GM12878 (cell line): ENCODE measurements at regions not wholly inside any gene's neighbourhood (a gene's known extent, or its start where the extent isn't known, plus 50 kb on each side); places are given as distances from the start of the nearest gene placed in this dataset.

ENCODE experiments used
- ATAC-seq: fragments of 200-7000 bp; cut with Tn5 transposase; 3 replicates; pipeline ENCODE4 v1.9.1; 2020; ENCODE audit warnings: mild to moderate bottlenecking, moderate library complexity
- BruUV-seq: library from RNA; stranded (reverse); fragments of 400-500 nt; replicated peaks from 2 replicates; lab custom pipeline; 2021; lab: Mats Ljungman, UMichigan
- CTCF ChIA-PET: fragments of 300-600 bp; sonication (Branson Sonifier 250); formaldehyde crosslinking; extraction: SDS; loops from one replicate; lab custom pipeline; 2021; ENCODE audit warnings: inconsistent platforms; lab: Yijun Ruan, JAX
- POLR2A ChIA-PET: fragments of 350-600 bp; formaldehyde crosslinking; extraction: SDS; loops from one replicate; lab custom pipeline; 2021; ENCODE audit warnings: inconsistent platforms; lab: Charles Lee
- RAD21 ChIA-PET: fragments of 300-600 bp; sonication (Branson Sonifier 250); formaldehyde crosslinking; loops from one replicate; lab custom pipeline; 2023; ENCODE audit warnings: antibody characterized with exemption; ENCODE audit not compliant: unreplicated experiment; lab: Charles Lee
- SMC1A ChIA-PET: fragments of 300-600 bp; sonication (Branson Sonifier 250); formaldehyde crosslinking; loops from one replicate; lab custom pipeline; 2023; ENCODE audit not compliant: unreplicated experiment, uncharacterized antibody; lab: Charles Lee
- DNase-seq: peaks from one replicate; pipeline ENCODE4 v3.0.0-alpha.2; 2011; ENCODE audit warnings: low read depth, low spot score
- FAIRE-seq: peaks from 3 replicates; lab custom pipeline; 2011; peaks lifted over from hg19 to GRCh38; lab: Jason Lieb, UNC
- H2AFZ ChIP-seq: 2 replicates; pipeline ENCODE4 v1.6.0; 2011; ENCODE audit warnings: low read depth, low read length, control low read depth; ENCODE audit not compliant: control insufficient read depth
- H3K27ac ChIP-seq: 2 replicates; pipeline ENCODE4 v1.5.1; 2011; ENCODE audit warnings: control low read depth; ENCODE audit not compliant: control insufficient read depth, insufficient read depth
- H3K27me3 ChIP-seq, 2 experiments: replicated peaks in 1 of 2; 2 replicates each; pipeline versions ENCODE4 v1.6.0 to v1.6.1; 2011; ENCODE audit warnings: low read length in 1 of 2; ENCODE audit not compliant: control insufficient read depth in 2 of 2, insufficient read depth in 2 of 2
- H3K36me3 ChIP-seq, 2 experiments: 2 replicates each; pipeline ENCODE4 v1.5.1; 2011; ENCODE audit warnings: low read length in 1 of 2; ENCODE audit not compliant: control insufficient read depth in 2 of 2, insufficient read depth in 2 of 2
- H3K4me1 ChIP-seq: 2 replicates; pipeline ENCODE4 v1.6.1; 2011; ENCODE audit warnings: mild to moderate bottlenecking, low read length, moderate library complexity, mixed read lengths; ENCODE audit not compliant: control insufficient read depth, insufficient read depth
- H3K4me2 ChIP-seq: 2 replicates; pipeline ENCODE4 v1.6.0; 2011; ENCODE audit warnings: control low read depth; ENCODE audit not compliant: control insufficient read depth, insufficient read depth
- H3K4me3 ChIP-seq: fragments of 200-600 bp; sonication (generic); 2 replicates; pipeline ENCODE4 v1.5.1; 2016
- H3K79me2 ChIP-seq: 2 replicates; pipeline ENCODE4 v1.6.0; 2011; ENCODE audit warnings: low read length; ENCODE audit not compliant: control insufficient read depth, insufficient read depth
- H3K9ac ChIP-seq: 2 replicates; pipeline ENCODE4 v1.8.0; 2011; ENCODE audit warnings: low read length, control low read depth, mixed read lengths; ENCODE audit not compliant: control insufficient read depth, insufficient read depth
- H3K9me3 ChIP-seq: replicated peaks from 3 replicates; pipeline ENCODE4 v1.5.1; 2011; ENCODE audit warnings: mild to moderate bottlenecking, low read length; ENCODE audit not compliant: control insufficient read depth, insufficient read depth
- H4K20me1 ChIP-seq: 2 replicates; pipeline ENCODE4 v1.6.0; 2011; ENCODE audit not compliant: control insufficient read depth, insufficient read depth
- BACH1 ChIP-seq: fragments of 450-650 bp; IDR thresholded peaks from 2 replicates; pipeline ENCODE4 v1.6.1; 2017; ENCODE audit warnings: mild to moderate bottlenecking, borderline replicate concordance
- CHD1 ChIP-seq: IDR thresholded peaks from 2 replicates; pipeline ENCODE4 v1.6.1; 2012; ENCODE audit warnings: low read depth, low read length, improper control_type of control experiment
- EED ChIP-seq: sonication (generic); IDR thresholded peaks from 2 replicates; pipeline ENCODE4 v1.6.1; 2016; ENCODE audit warnings: antibody characterized with exemption, low read depth
- ESRRA ChIP-seq: IDR thresholded peaks from 2 replicates; pipeline ENCODE4 v1.6.1; 2012; ENCODE audit warnings: mild to moderate bottlenecking, low read length, improper control_type of control experiment
- ETV6 ChIP-seq, 2 experiments: fragments of 450-650 bp in 1 of 2; IDR thresholded peaks in 1 of 2; conservative IDR thresholded peaks in 1 of 2; 2 replicates each; pipeline ENCODE4 v1.6.1; 2014; ENCODE audit warnings: antibody characterized with exemption in 1 of 2, borderline replicate concordance in 1 of 2, low read depth in 1 of 2, mild to moderate bottlenecking in 1 of 2, moderate library complexity in 1 of 2
- IKZF2 ChIP-seq, 2 experiments: fragments of 450-650 bp; IDR thresholded peaks; 2 replicates each; pipeline ENCODE4 v1.6.1; 2017; ENCODE audit warnings: mild to moderate bottlenecking in 2 of 2, moderate library complexity in 2 of 2
- JUND ChIP-seq: IDR thresholded peaks from 2 replicates; pipeline ENCODE4 v1.6.1; 2012; ENCODE audit warnings: low read depth, mild to moderate bottlenecking, low read length, improper control_type of control experiment, moderate library complexity
- KLF5 ChIP-seq: fragments of 450-650 bp; IDR thresholded peaks from 2 replicates; pipeline ENCODE4 v1.6.1; 2014; ENCODE audit warnings: mild to moderate bottlenecking; ENCODE audit not compliant: partially characterized antibody
- MTA3 ChIP-seq: IDR thresholded peaks from 2 replicates; pipeline ENCODE4 v1.6.1; 2012; ENCODE audit warnings: low read length, inconsistent platforms, borderline replicate concordance
- NR2F1 ChIP-seq: fragments of 450-650 bp; conservative IDR thresholded peaks from 2 replicates; pipeline ENCODE4 v1.6.1; 2017; ENCODE audit warnings: mild to moderate bottlenecking
- PML ChIP-seq: IDR thresholded peaks from 2 replicates; pipeline ENCODE4 v1.6.1; 2012; ENCODE audit warnings: low read length, inconsistent platforms
- RFX5 ChIP-seq: IDR thresholded peaks from 2 replicates; pipeline ENCODE4 v1.6.1; 2011; ENCODE audit warnings: low read depth, low read length, improper control_type of control experiment
- SMAD1 ChIP-seq: fragments of 450-650 bp; IDR thresholded peaks from 2 replicates; pipeline ENCODE4 v1.6.1; 2018; ENCODE audit warnings: mild to moderate bottlenecking, low read depth; ENCODE audit not compliant: partially characterized antibody
- STAT3 ChIP-seq: IDR thresholded peaks from 2 replicates; pipeline ENCODE4 v1.6.1; 2011; ENCODE audit warnings: low read depth, low read length, improper control_type of control experiment
- TCF3 ChIP-seq: IDR thresholded peaks from 2 replicates; pipeline ENCODE4 v1.6.1; 2012; ENCODE audit warnings: low read depth, mild to moderate bottlenecking, low read length, borderline replicate concordance; ENCODE audit not compliant: insufficient read depth
- ZZZ3 ChIP-seq: IDR thresholded peaks from 2 replicates; pipeline ENCODE4 v1.6.1; 2011; ENCODE audit warnings: low read depth; ENCODE audit not compliant: control insufficient read depth, insufficient read length
- WGBS: methylation state at CpG from one replicate; pipeline ENCODE4 v1.1.6; 2016; ENCODE audit warnings: low lambda C conversion rate; ENCODE audit not compliant: insufficient replicate concordance, insufficient coverage; ENCODE audit errors: missing lambda C conversion rate; 5-methylcytosine and 5-hydroxymethylcytosine counted together
- in situ Hi-C: fragments of 300-500 bp; cut with MboI; formaldehyde crosslinking; loops from 9 replicates; pipeline ENCODE4 v1.14.3; 2018; ENCODE audit warnings: mixed read lengths
- intact Hi-C: fragments of 100-400 bp; cut with micrococcal nuclease; formaldehyde crosslinking; loops from one replicate; pipeline ENCODE4 v1.14.2; 2022; ENCODE audit not compliant: unreplicated experiment
- TF ChIP-seq, protein P1 (sequence below): fragments of 150-350 bp; IDR thresholded peaks from 2 replicates; pipeline ENCODE4 v1.6.1; 2014; ENCODE audit warnings: mild to moderate bottlenecking, low read depth, low read length
- TF ChIP-seq, protein P2 (sequence below): IDR thresholded peaks from 2 replicates; pipeline ENCODE4 v1.6.1; 2011; ENCODE audit warnings: mild to moderate bottlenecking, low read depth, low read length, moderate library complexity; ENCODE audit not compliant: insufficient replicate concordance
- TF ChIP-seq, protein P3 (sequence below): IDR thresholded peaks from 2 replicates; pipeline ENCODE4 v1.6.1; 2012; ENCODE audit warnings: improper control_type of control experiment, low read depth, low read length; ENCODE audit not compliant: insufficient replicate concordance

DNA sequence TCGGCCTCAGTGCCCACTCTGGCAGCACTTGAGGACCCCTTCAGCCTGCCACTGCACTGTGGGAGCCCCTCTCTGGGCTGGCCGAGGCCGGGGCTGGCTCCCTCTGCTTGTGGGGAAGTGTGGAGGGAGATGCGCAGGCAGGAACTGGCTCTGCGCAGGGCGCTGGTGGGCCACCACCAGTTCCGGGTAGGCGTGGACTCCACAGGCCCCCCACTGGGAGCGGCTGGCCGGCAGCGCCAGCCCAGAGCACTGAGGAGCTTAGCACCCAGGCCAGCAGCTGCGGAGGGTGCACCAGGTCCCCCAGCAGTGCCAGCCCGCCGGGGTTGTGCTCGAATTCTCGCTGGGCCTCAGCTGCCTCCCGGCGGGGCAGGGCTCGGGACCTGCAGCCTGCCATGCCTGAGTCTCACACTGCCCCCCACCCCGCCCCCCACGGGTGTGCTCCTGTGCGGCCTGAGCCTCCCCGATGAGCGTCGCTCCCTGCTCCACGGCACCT, 216.9 kb upstream of the TACR3 start:
- SMC1A ChIA-PET: no interaction called here
- H3K27ac ChIP-seq: no peak overlapping the region
- FAIRE-seq (no peak), DNase-seq (no peak), ATAC-seq (no peak)
- in situ Hi-C loops (loop anchor here (10.0 kb wide), 1 partner anchor 732 kb away; no protein-coding TSS in a partner anchor), intact Hi-C loops (loop anchor here (10.0 kb wide), 1 partner anchor 732 kb away; no protein-coding TSS in a partner anchor)
- TF ChIP-seq TCF3 (no peak), MTA3 (no peak), BACH1 (no peak), NR2F1 (no peak), ETV6 (conservative IDR thresholded peaks at IDR 0.05 in 1 of 2, IDR thresholded peaks at IDR 0.05 in 1 of 2; ENCODE audit: borderline replicate concordance in 1 of 2, low read depth in 1 of 2) (no peak), CHD1 (no peak), ESRRA (no peak), IKZF2 (IDR thresholded peaks at IDR 0.05) (no peak), RFX5 (no peak), SMAD1 (no peak), JUND (no peak), ZZZ3 (no peak), PML (no peak), KLF5 (no peak), EED (no peak), STAT3 (no peak)
- TF ChIP-seq, protein P1, sequence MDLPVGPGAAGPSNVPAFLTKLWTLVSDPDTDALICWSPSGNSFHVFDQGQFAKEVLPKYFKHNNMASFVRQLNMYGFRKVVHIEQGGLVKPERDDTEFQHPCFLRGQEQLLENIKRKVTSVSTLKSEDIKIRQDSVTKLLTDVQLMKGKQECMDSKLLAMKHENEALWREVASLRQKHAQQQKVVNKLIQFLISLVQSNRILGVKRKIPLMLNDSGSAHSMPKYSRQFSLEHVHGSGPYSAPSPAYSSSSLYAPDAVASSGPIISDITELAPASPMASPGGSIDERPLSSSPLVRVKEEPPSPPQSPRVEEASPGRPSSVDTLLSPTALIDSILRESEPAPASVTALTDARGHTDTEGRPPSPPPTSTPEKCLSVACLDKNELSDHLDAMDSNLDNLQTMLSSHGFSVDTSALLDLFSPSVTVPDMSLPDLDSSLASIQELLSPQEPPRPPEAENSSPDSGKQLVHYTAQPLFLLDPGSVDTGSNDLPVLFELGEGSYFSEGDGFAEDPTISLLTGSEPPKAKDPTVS: no peak
- TF ChIP-seq, protein P2, sequence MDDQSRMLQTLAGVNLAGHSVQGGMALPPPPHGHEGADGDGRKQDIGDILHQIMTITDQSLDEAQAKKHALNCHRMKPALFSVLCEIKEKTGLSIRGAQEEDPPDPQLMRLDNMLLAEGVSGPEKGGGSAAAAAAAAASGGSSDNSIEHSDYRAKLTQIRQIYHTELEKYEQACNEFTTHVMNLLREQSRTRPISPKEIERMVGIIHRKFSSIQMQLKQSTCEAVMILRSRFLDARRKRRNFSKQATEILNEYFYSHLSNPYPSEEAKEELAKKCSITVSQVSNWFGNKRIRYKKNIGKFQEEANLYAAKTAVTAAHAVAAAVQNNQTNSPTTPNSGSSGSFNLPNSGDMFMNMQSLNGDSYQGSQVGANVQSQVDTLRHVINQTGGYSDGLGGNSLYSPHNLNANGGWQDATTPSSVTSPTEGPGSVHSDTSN: no peak
- TF ChIP-seq, protein P3, sequence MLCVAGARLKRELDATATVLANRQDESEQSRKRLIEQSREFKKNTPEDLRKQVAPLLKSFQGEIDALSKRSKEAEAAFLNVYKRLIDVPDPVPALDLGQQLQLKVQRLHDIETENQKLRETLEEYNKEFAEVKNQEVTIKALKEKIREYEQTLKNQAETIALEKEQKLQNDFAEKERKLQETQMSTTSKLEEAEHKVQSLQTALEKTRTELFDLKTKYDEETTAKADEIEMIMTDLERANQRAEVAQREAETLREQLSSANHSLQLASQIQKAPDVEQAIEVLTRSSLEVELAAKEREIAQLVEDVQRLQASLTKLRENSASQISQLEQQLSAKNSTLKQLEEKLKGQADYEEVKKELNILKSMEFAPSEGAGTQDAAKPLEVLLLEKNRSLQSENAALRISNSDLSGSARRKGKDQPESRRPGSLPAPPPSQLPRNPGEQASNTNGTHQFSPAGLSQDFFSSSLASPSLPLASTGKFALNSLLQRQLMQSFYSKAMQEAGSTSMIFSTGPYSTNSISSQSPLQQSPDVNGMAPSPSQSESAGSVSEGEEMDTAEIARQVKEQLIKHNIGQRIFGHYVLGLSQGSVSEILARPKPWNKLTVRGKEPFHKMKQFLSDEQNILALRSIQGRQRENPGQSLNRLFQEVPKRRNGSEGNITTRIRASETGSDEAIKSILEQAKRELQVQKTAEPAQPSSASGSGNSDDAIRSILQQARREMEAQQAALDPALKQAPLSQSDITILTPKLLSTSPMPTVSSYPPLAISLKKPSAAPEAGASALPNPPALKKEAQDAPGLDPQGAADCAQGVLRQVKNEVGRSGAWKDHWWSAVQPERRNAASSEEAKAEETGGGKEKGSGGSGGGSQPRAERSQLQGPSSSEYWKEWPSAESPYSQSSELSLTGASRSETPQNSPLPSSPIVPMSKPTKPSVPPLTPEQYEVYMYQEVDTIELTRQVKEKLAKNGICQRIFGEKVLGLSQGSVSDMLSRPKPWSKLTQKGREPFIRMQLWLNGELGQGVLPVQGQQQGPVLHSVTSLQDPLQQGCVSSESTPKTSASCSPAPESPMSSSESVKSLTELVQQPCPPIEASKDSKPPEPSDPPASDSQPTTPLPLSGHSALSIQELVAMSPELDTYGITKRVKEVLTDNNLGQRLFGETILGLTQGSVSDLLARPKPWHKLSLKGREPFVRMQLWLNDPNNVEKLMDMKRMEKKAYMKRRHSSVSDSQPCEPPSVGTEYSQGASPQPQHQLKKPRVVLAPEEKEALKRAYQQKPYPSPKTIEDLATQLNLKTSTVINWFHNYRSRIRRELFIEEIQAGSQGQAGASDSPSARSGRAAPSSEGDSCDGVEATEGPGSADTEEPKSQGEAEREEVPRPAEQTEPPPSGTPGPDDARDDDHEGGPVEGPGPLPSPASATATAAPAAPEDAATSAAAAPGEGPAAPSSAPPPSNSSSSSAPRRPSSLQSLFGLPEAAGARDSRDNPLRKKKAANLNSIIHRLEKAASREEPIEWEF: no peak
- H2AFZ ChIP-seq: no peak overlapping the region
- CTCF ChIA-PET: no interaction called here
- POLR2A ChIA-PET: no interaction called here
- no peak overlapping the region for H3K4me3 ChIP-seq
- H3K79me2 ChIP-seq: no peaks in the 10 kb centered on the region
- H4K20me1 ChIP-seq: no peaks in the 10 kb centered on the region
- no peak overlapping the region for H3K9ac ChIP-seq
- RAD21 ChIA-PET: no interaction called here
- no peaks in the 10 kb centered on the region for H3K27me3 ChIP-seq
- H3K9me3 ChIP-seq: no peaks in the 10 kb centered on the region
- no peaks in the 10 kb centered on the region for H3K4me1 ChIP-seq
- 47% methylated on average over 18 of the region's 26 CpGs for WGBS
- H3K36me3 ChIP-seq: no peaks in the 10 kb centered on the region
- H3K4me2 ChIP-seq: no peak overlapping the region
- BruUV-seq: no TSS peak
